Kidney (tissue), 13 donors: ENCODE measurements at regions not wholly inside any gene's neighbourhood (a gene's known extent, or its start where the extent isn't known, plus 50 kb on each side); places are given as distances from the start of the nearest gene placed in this dataset.

ENCODE experiments used
- DNase-seq, 5 donors: peaks; one replicate each; pipeline ENCODE4 v3.0.0-alpha.2; 2013 to 2020
- FAIRE-seq: peaks from 2 replicates; lab custom pipeline; 2012; peaks lifted over from hg19 to GRCh38; lab: Jason Lieb, UNC
- H3K27ac ChIP-seq, 2 donors: one replicate each; pipeline ENCODE4 v1.7.0; 2013; ENCODE audit warnings: low read depth in 2 of 2, low read length in 2 of 2, inconsistent platforms in 1 of 2
- H3K27me3 ChIP-seq: one replicate; pipeline ENCODE4 v1.7.1; 2013; ENCODE audit warnings: low read length, inconsistent platforms; ENCODE audit not compliant: control insufficient read depth, insufficient read depth
- H3K36me3 ChIP-seq, 3 donors: one replicate each; pipeline versions ENCODE4 v1.7.0 to v1.7.1; 2013; ENCODE audit warnings: low read length in 3 of 3, control low read depth in 1 of 3, inconsistent platforms in 1 of 3; ENCODE audit not compliant: insufficient read depth in 3 of 3, control insufficient read depth in 2 of 3
- H3K4me1 ChIP-seq, 3 donors: one replicate each; pipeline versions ENCODE4 v1.7.0 to v1.7.1; 2013; ENCODE audit warnings: low read length in 3 of 3, inconsistent platforms in 1 of 3, low read depth in 1 of 3; ENCODE audit not compliant: control insufficient read depth in 2 of 3, insufficient read depth in 2 of 3
- H3K4me3 ChIP-seq, 3 donors: one replicate each; pipeline versions ENCODE4 v1.7.0 to v1.8.1; 2013; ENCODE audit warnings: low read length in 3 of 3, control low read depth in 1 of 3, inconsistent platforms in 1 of 3
- H3K9ac ChIP-seq, 3 donors: one replicate each; pipeline versions ENCODE4 v1.7.0 to v1.7.1; 2013; ENCODE audit warnings: low read length in 3 of 3, control low read depth in 1 of 3, inconsistent platforms in 1 of 3
- H3K9me3 ChIP-seq, 3 donors: one replicate each; pipeline versions ENCODE4 v1.7.0 to v1.7.1; 2013; ENCODE audit warnings: low read length in 3 of 3, control low read depth in 1 of 3, inconsistent platforms in 1 of 3; ENCODE audit not compliant: control insufficient read depth in 2 of 3, insufficient read depth in 1 of 3
- CTCF ChIP-seq: IDR thresholded peaks from 3 replicates; pipeline ENCODE4 v1.5.1; 2012; ENCODE audit warnings: mild to moderate bottlenecking, moderate library complexity, borderline replicate concordance; ENCODE audit not compliant: insufficient read depth; ENCODE audit errors: extremely low read depth
- intact Hi-C: fragments of 100-400 bp; cut with DNase I; formaldehyde crosslinking; loops from one replicate; pipeline ENCODE4 v1.11.1; 2022
- donor health status: control.
- donor health status: control.
- donor health status: control.
- donor health status: control.
- donor health status: control.
- donor health status: DM: yes; HTN: yes; CAD: no.
- donor health status: Normal renal cell carcinoma (clear cell type).

DNA sequence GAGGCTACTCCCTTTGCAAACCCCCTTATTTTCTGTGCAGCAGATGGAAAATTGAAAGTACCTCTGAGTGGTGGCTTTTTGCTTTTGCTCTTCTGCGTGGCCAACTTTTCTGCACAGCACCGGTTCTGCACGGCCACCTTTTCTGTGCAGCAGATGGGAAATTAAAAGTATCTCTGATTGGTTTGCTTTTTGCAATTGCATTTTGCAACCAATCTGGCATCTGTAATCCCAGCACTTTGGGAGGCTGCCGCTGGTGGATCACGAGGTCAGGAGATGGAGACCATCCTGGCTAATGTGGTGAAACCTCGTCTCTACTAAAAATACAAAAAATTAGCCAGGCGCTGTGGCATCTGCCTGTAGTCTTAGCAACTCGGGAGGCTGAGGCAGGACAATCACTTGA, 79.5 kb upstream of the CHMP2B start:
- intact Hi-C loops: no loop called here
- no peak for FAIRE-seq
- no peaks in the 10 kb centered on the region for H3K27me3 ChIP-seq

DNA sequence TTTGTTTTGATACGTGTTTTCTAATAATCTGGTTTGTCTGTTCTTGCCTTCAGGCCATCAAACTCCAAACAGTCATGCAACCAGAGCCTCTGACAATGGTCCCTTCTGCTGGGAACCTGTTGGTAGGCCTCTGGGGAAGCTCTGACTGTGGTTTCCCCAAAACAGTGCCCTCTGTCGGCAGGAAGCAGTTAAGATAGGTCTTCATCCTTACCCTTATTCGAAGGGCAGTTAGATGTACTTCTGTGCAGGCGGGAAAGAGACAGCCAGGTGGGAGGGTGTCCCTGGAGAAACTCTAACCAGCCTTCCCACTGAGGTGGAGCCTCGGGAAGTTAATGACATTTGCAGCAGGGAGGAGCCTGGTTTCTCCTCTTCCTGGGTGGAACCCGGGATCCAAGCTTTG, 81.6 kb upstream of the CHMP2B start:
- no peak overlapping the region for H3K9ac ChIP-seq
- DNase-seq (peak in 1 of 5 donors; percentile 2), FAIRE-seq (no peak)
- intact Hi-C loops: no loop called here
- no peaks in the 10 kb centered on the region for H3K36me3 ChIP-seq
- no peak overlapping the region for H3K4me3 ChIP-seq
- no peaks in the 10 kb centered on the region for H3K4me1 ChIP-seq
- H3K9me3 ChIP-seq: peaks cover 0 to 12% (median 0%) of the 10 kb centered on the region in 3 donors
- no peak overlapping the region for H3K27ac ChIP-seq
- H3K27me3 ChIP-seq: no peaks in the 10 kb centered on the region
- TF ChIP-seq CTCF: no peak

More for the DNA sequence above, 79.5 kb upstream of the CHMP2B start:
- Histone ChIP-seq H3K4me1 (no peaks in the 10 kb centered on the region), H3K9me3 (no peaks in the 10 kb centered on the region), H3K36me3 (no peaks in the 10 kb centered on the region), H3K9ac (no peak overlapping the region), H3K27ac (no peak overlapping the region), H3K4me3 (no peak overlapping the region)
- TF ChIP-seq CTCF: no peak
- DNase-seq: no peak

DNA sequence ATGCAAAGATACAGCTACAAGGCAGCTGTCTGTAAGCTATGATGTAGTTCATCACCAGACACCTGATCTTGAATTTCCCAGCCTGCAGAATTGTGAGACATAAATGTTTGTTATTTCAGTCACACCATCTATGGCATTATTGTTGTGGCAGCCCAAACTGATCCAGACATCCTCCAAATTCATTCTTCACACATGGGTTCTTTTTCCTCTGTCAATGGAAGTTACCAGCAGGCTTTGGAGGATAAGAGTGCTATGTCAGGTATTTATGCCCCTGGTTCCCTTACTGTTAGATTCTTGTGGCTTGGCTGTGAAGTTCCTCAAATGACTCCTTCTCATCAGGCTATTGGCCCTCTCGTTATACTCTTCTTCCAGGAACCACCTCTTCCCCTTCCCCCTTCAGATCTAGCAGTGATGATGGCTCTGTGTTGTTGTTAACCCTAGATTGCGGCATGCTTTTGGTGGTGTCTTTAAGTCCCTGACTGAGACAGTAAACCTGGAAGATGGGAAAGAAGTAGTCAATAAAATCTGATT, 91.0 kb upstream of the CHMP2B start:
- no peak overlapping the region for H3K4me3 ChIP-seq
- no peaks in the 10 kb centered on the region for H3K27me3 ChIP-seq
- no peak overlapping the region for H3K9ac ChIP-seq
- H3K36me3 ChIP-seq: no peaks in the 10 kb centered on the region
- FAIRE-seq (no peak), DNase-seq (no peak)
- TF ChIP-seq CTCF: no peak
- H3K4me1 ChIP-seq: no peaks in the 10 kb centered on the region
- peaks cover 0 to 11% (median 0%) of the 10 kb centered on the region in 3 donors for H3K9me3 ChIP-seq
- H3K27ac ChIP-seq: no peak overlapping the region
- intact Hi-C loops: no loop called here

- DNase-seq (no peak), FAIRE-seq (no peak)
- H3K27ac ChIP-seq: no peak overlapping the region
- H3K9ac ChIP-seq: no peak overlapping the region
- intact Hi-C loops: no loop called here
- peaks cover 0 to 4% (median 0%) of the 10 kb centered on the region in 3 donors for H3K9me3 ChIP-seq
- TF ChIP-seq CTCF: no peak
- no peaks in the 10 kb centered on the region for H3K36me3 ChIP-seq
- no peak overlapping the region for H3K4me3 ChIP-seq
- H3K27me3 ChIP-seq: no peaks in the 10 kb centered on the region
- H3K4me1 ChIP-seq: no peaks in the 10 kb centered on the region
Measured at GRCh38 chr3:87135412-87135811, 91.7 kb upstream of the CHMP2B start.
